H9 (cell line): ENCODE measurements at regions not wholly inside any gene's neighbourhood (a gene's known extent, or its start where the extent isn't known, plus 50 kb on each side); places are given as distances from the start of the nearest gene placed in this dataset.

Experiments
- DNase-seq: peaks from one replicate; pipeline ENCODE4 v3.0.0-alpha.2; 2017
- H2AFZ ChIP-seq: one replicate; pipeline ENCODE4 v1.6.1; 2013; ENCODE audit warnings: mild to moderate bottlenecking, low read length, control low read depth, moderate library complexity
- H2AK5ac ChIP-seq: 2 replicates; pipeline ENCODE4 v1.6.1; 2013; ENCODE audit warnings: low read length, control low read depth, mixed read lengths; ENCODE audit not compliant: insufficient read length
- H2BK120ac ChIP-seq: one replicate; pipeline ENCODE4 v1.6.1; 2013; ENCODE audit warnings: low read depth, mild to moderate bottlenecking, low read length, control low read depth, inconsistent platforms; ENCODE audit not compliant: poor library complexity, severe bottlenecking
- H2BK12ac ChIP-seq: 2 replicates; pipeline ENCODE4 v1.6.1; 2013; ENCODE audit warnings: low read length, control low read depth, mixed read lengths, low read depth; ENCODE audit not compliant: insufficient read length
- H2BK15ac ChIP-seq: 2 replicates; pipeline ENCODE4 v1.6.1; 2013; ENCODE audit warnings: low read depth, low read length, control low read depth
- H2BK20ac ChIP-seq: one replicate; pipeline ENCODE4 v1.6.1; 2013; ENCODE audit warnings: low read depth, mild to moderate bottlenecking, low read length, control low read depth, inconsistent platforms; ENCODE audit not compliant: poor library complexity, severe bottlenecking
- H2BK5ac ChIP-seq: 2 replicates; pipeline ENCODE4 v1.6.1; 2013; ENCODE audit warnings: low read length, control low read depth, mixed read lengths; ENCODE audit not compliant: insufficient read length
- H3K14ac ChIP-seq: 2 replicates; pipeline ENCODE4 v1.6.1; 2013; ENCODE audit warnings: low read length, control low read depth; ENCODE audit not compliant: insufficient read depth
- H3K18ac ChIP-seq: 2 replicates; pipeline ENCODE4 v1.6.1; 2013; ENCODE audit warnings: low read depth, mild to moderate bottlenecking, mixed read lengths, low read length, control low read depth; ENCODE audit not compliant: insufficient read length
- H3K23ac ChIP-seq: 2 replicates; pipeline ENCODE4 v1.6.1; 2013; ENCODE audit warnings: low read length, control low read depth, mixed read lengths, low read depth; ENCODE audit not compliant: insufficient read length
- H3K23me2 ChIP-seq: 2 replicates; pipeline ENCODE4 v1.6.1; 2013; ENCODE audit warnings: low read depth, mild to moderate bottlenecking, mixed read lengths, low read length, control low read depth; ENCODE audit not compliant: insufficient read length, poor library complexity, severe bottlenecking
- H3K27ac ChIP-seq: 2 replicates; pipeline ENCODE4 v1.5.1; 2013; ENCODE audit warnings: low read length, control low read depth, mixed read lengths, low read depth; ENCODE audit not compliant: insufficient read length
- H3K27me3 ChIP-seq: 2 replicates; pipeline ENCODE4 v1.6.1; 2013; ENCODE audit warnings: low read length, control low read depth, inconsistent platforms; ENCODE audit not compliant: insufficient read depth
- H3K4ac ChIP-seq: 2 replicates; pipeline ENCODE4 v1.6.1; 2013; ENCODE audit warnings: low read depth, mild to moderate bottlenecking, control low read depth, inconsistent platforms, low read length, moderate library complexity
- H3K4me1 ChIP-seq: 2 replicates; pipeline ENCODE4 v1.6.1; 2013; ENCODE audit warnings: low read length, control low read depth, inconsistent platforms; ENCODE audit not compliant: insufficient read depth
- H3K4me2 ChIP-seq: 2 replicates; pipeline ENCODE4 v1.6.1; 2013; ENCODE audit warnings: low read length, control low read depth, mixed read lengths; ENCODE audit not compliant: insufficient read length, insufficient read depth
- H3K56ac ChIP-seq: 2 replicates; pipeline ENCODE4 v1.6.1; 2013; ENCODE audit warnings: low read depth, mild to moderate bottlenecking, mixed read lengths, low read length, control low read depth; ENCODE audit not compliant: insufficient read length
- H3K79me1 ChIP-seq: 2 replicates; pipeline ENCODE4 v1.6.1; 2013; ENCODE audit warnings: low read depth, mild to moderate bottlenecking, moderate library complexity, low read length, control low read depth, inconsistent platforms; ENCODE audit not compliant: insufficient read depth, poor library complexity, severe bottlenecking
- H3K79me2 ChIP-seq: 2 replicates; pipeline ENCODE4 v1.6.1; 2013; ENCODE audit warnings: low read length, control low read depth, inconsistent platforms; ENCODE audit not compliant: insufficient read depth
- H3K9ac ChIP-seq: 2 replicates; pipeline ENCODE4 v1.6.1; 2013; ENCODE audit warnings: low read length, control low read depth, mixed read lengths; ENCODE audit not compliant: insufficient read length; ENCODE audit errors: extremely low read depth
- H3K9me3 ChIP-seq: one replicate; pipeline ENCODE4 v1.6.1; 2013; ENCODE audit warnings: low read depth, low read length, inconsistent platforms; ENCODE audit not compliant: control insufficient read depth
- H3T11ph ChIP-seq: one replicate; pipeline ENCODE4 v1.6.1; 2013; ENCODE audit warnings: mild to moderate bottlenecking, low read length, control low read depth, inconsistent platforms
- H4K20me1 ChIP-seq: one replicate; pipeline ENCODE4 v1.6.1; 2013; ENCODE audit not compliant: control insufficient read depth, insufficient read length, insufficient read depth
- H4K5ac ChIP-seq: 2 replicates; pipeline ENCODE4 v1.6.1; 2013; ENCODE audit warnings: low read depth, mild to moderate bottlenecking, mixed read lengths, low read length, control low read depth; ENCODE audit not compliant: insufficient read length
- H4K8ac ChIP-seq: replicated peaks from 2 replicates; pipeline ENCODE4 v1.6.1; 2013; ENCODE audit warnings: low read length, control low read depth, mixed read lengths, low read depth; ENCODE audit not compliant: insufficient read length
- H4K91ac ChIP-seq: 2 replicates; pipeline ENCODE4 v1.6.1; 2013; ENCODE audit warnings: low read depth, mild to moderate bottlenecking, moderate library complexity, mixed read lengths, low read length, control low read depth; ENCODE audit not compliant: insufficient read length
- H3K27ac Mint-ChIP-seq, 3 experiments: 2 replicates in 2 of 3; 3 replicates in 1 of 3; pipeline ENCODE4 v1.8.0; 2020 to 2021; ENCODE audit warnings: mixed read lengths in 3 of 3, mild to moderate bottlenecking in 1 of 3, moderate library complexity in 1 of 3
- H3K27me3 Mint-ChIP-seq: 2 replicates; pipeline ENCODE4 v1.8.0; 2021; ENCODE audit warnings: low read depth, mild to moderate bottlenecking, moderate library complexity, mixed read lengths
- H3K36me3 Mint-ChIP-seq, 3 experiments: 2 replicates in 2 of 3; 3 replicates in 1 of 3; pipeline ENCODE4 v1.8.0; 2020 to 2021; ENCODE audit warnings: low read depth in 3 of 3, mixed read lengths in 3 of 3; ENCODE audit not compliant: insufficient read depth in 1 of 3
- H3K4me1 Mint-ChIP-seq, 2 experiments: 2 replicates each; pipeline ENCODE4 v1.8.0; 2020; ENCODE audit warnings: mixed read lengths in 2 of 2
- H3K4me3 Mint-ChIP-seq, 2 experiments: 2 replicates in 1 of 2; 3 replicates in 1 of 2; pipeline ENCODE4 v1.8.0; 2020 to 2021; ENCODE audit warnings: mild to moderate bottlenecking in 2 of 2, mixed read lengths in 2 of 2, moderate library complexity in 1 of 2
- H3K9me3 Mint-ChIP-seq, 2 experiments: 2 replicates in 1 of 2; 3 replicates in 1 of 2; pipeline ENCODE4 v1.8.0; 2020; ENCODE audit warnings: mild to moderate bottlenecking in 2 of 2, mixed read lengths in 2 of 2, moderate library complexity in 1 of 2
- CTCF ChIP-seq: fragments of 200-600 bp; sonication (generic); conservative IDR thresholded peaks from 3 replicates; pipeline ENCODE4 v1.8.0; 2021; ENCODE audit warnings: antibody characterized with exemption, mild to moderate bottlenecking
- WGBS: extraction: QIAGEN DNeasy Blood & Tissue Kit; methylation state at CpG from one replicate; pipeline ENCODE4 v1.1.7; 2013; ENCODE audit warnings: missing lambda C conversion rate, low lambda C conversion rate, mixed read lengths; ENCODE audit not compliant: insufficient read length; ENCODE audit errors: extremely low coverage; 5-methylcytosine and 5-hydroxymethylcytosine counted together

DNA sequence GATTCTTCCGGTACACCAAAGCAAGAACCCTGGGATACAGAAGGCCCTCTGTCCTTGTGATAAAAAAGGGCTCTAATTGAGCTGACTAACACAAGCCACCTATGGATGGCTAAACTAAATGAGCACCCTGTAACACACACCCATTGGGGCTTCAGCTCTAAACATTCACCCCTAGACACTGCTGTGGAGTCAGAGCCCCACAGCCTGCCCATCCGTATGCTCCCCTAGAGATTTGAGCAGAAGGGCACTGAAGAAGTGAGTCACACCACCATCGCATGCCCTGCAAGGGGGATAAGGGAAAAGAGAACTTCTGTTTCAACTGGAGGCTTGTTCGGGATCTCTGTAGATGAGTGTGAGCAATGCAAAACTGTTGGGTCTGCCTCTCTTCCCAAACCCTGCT, 545.2 kb downstream of the KCTD8 start:
- Histone ChIP-seq H3K14ac (no peak overlapping the region), H3K23me2 (no peaks in the 10 kb centered on the region), H2BK12ac (no peak overlapping the region), H3K79me2 (no peaks in the 10 kb centered on the region), H3K27me3 (no peaks in the 10 kb centered on the region), H3K4me2 (no peak overlapping the region), H3K4me1 (no peaks in the 10 kb centered on the region), H3K23ac (no peak overlapping the region), H2AFZ (no peak overlapping the region), H2BK120ac (no peak overlapping the region), H2AK5ac (no peak overlapping the region), H3K56ac (no peak overlapping the region), H3K27ac (no peak overlapping the region), H3K79me1 (no peaks in the 10 kb centered on the region), H3T11ph (no peak overlapping the region), H3K18ac (no peak overlapping the region), H4K91ac (no peak overlapping the region), H2BK15ac (no peak overlapping the region), H3K4ac (no peak overlapping the region), H3K9me3 (no peaks in the 10 kb centered on the region), H2BK20ac (no peak overlapping the region), H4K8ac (no peak overlapping the region), H2BK5ac (no peak overlapping the region), H3K9ac (no peak overlapping the region), H4K20me1 (no peaks in the 10 kb centered on the region), H4K5ac (no peak overlapping the region)
- H3K4me1 Mint-ChIP-seq = peaks cover 5% of the 10 kb centered on the region in 2 experiments; a peak in 3 of 4 replicates
- H3K36me3 Mint-ChIP-seq = no peaks in the 10 kb centered on the region; a peak in 2 of 7 replicates
- no CpG with 5 or more reads among the region's 4 CpGs for WGBS
- no peak overlapping the region for H3K27ac Mint-ChIP-seq
- H3K27me3 Mint-ChIP-seq = no peaks in the 10 kb centered on the region
- no peak for DNase-seq
- peaks cover 0 to 2% of the 10 kb centered on the region in 2 experiments; a peak in 2 of 5 replicates for H3K9me3 Mint-ChIP-seq
- no peak for TF ChIP-seq CTCF
- H3K4me3 Mint-ChIP-seq = no peak overlapping the region
